AG04450 (cell line): ENCODE measurements at regions not wholly inside any gene's neighbourhood (a gene's known extent, or its start where the extent isn't known, plus 50 kb on each side); places are given as distances from the start of the nearest gene placed in this dataset.

Experiments used
- CTCF ChIA-PET: fragments of 300-600, 350-600 bp; formaldehyde crosslinking; extraction: SDS; loops from one replicate; lab custom pipeline; 2022; ENCODE audit warnings: antibody characterized with exemption, inconsistent platforms; lab: Charles Lee
- POLR2A ChIA-PET: fragments of 350-600 bp; formaldehyde crosslinking; extraction: SDS; loops from one replicate; lab custom pipeline; 2021; ENCODE audit warnings: antibody characterized with exemption, inconsistent platforms; lab: Yijun Ruan, JAX
- DNase-seq: peaks from one replicate; pipeline ENCODE4 v3.0.0-alpha.2; 2011; ENCODE audit warnings: low read depth, low spot score
- H3K27ac ChIP-seq: one replicate; pipeline ENCODE4 v1.5.1; 2012; ENCODE audit warnings: low read depth, low read length, control low read depth
- H3K27me3 ChIP-seq: one replicate; pipeline ENCODE4 v1.6.0; 2012; ENCODE audit warnings: low read length; ENCODE audit not compliant: control insufficient read depth, insufficient read depth
- H3K4me3 ChIP-seq: 2 replicates; pipeline ENCODE4 v1.5.1; 2011; ENCODE audit warnings: mild to moderate bottlenecking, low read depth, low read length, control low read depth
- H3K9me3 ChIP-seq: 2 replicates; pipeline ENCODE4 v1.5.1; 2012; ENCODE audit warnings: low read length; ENCODE audit not compliant: control insufficient read depth, insufficient read depth
- TF ChIP-seq, protein P1 (sequence below): IDR thresholded peaks from 2 replicates; pipeline ENCODE4 v1.5.1; 2011; ENCODE audit warnings: low read depth, low read length, control low read depth, inconsistent platforms

DNA sequence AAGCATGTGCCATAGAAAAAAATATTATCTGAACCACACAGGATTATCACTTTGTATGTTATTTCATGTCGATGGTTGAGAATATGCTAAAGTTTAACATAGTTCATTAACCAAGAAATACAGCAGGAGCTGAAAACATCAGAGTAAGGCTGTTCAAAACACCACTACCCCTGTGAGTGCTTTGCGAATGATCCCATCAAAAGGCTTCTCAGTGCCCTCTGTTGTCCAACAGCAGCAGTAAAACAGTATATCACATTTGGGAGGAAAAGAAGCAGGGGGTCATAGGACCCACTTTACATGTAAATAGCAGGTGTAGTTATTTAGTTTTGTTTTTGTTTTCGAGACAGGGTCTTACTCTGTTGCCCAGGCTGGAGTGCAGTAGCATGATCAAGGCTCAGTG, 289.4 kb upstream of the FMN2 start:
- H3K27ac ChIP-seq, result no peak overlapping the region
- CTCF ChIA-PET, result no interaction called here

DNA sequence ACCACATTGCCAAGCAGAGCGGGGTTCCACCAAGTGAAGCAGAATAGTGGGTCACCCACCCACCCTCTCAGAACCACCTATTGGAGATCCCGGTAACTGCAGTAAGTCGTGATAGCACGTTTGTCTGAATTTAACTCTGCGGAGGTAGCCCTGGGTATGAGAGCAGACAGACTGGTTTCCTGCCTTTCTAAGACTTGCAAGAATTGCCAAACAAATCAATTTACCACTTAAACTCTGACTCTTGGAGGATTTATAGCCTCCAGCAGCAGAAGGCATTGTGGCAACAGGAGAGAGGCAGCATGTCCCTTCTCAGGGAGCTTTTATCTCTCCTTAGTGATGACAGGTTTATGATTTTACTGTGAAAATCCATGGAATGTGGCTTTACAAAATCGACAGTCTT, 287.9 kb upstream of the FMN2 start:
- H3K4me3 ChIP-seq, result no peak overlapping the region
- no peaks in the 10 kb centered on the region for H3K27me3 ChIP-seq
- ChIA-PET POLR2A (no interaction called here), CTCF (no interaction called here)
- no peak for DNase-seq
- H3K27ac ChIP-seq, result no peak overlapping the region
- TF ChIP-seq, protein P1, sequence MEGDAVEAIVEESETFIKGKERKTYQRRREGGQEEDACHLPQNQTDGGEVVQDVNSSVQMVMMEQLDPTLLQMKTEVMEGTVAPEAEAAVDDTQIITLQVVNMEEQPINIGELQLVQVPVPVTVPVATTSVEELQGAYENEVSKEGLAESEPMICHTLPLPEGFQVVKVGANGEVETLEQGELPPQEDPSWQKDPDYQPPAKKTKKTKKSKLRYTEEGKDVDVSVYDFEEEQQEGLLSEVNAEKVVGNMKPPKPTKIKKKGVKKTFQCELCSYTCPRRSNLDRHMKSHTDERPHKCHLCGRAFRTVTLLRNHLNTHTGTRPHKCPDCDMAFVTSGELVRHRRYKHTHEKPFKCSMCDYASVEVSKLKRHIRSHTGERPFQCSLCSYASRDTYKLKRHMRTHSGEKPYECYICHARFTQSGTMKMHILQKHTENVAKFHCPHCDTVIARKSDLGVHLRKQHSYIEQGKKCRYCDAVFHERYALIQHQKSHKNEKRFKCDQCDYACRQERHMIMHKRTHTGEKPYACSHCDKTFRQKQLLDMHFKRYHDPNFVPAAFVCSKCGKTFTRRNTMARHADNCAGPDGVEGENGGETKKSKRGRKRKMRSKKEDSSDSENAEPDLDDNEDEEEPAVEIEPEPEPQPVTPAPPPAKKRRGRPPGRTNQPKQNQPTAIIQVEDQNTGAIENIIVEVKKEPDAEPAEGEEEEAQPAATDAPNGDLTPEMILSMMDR, result no peak
- no peaks in the 10 kb centered on the region for H3K9me3 ChIP-seq

More for the DNA sequence above, 289.4 kb upstream of the FMN2 start:
- Histone ChIP-seq H3K4me3 (no peak overlapping the region), H3K27me3 (no peaks in the 10 kb centered on the region), H3K9me3 (no peaks in the 10 kb centered on the region)
- DNase-seq, result no peak
- TF ChIP-seq, protein P1, result no peak
- POLR2A ChIA-PET, result no interaction called here

- ChIA-PET CTCF (no interaction called here), POLR2A (no interaction called here)
- Histone ChIP-seq H3K27ac (no peak overlapping the region), H3K9me3 (no peaks in the 10 kb centered on the region), H3K27me3 (no peaks in the 10 kb centered on the region), H3K4me3 (no peak overlapping the region)
- TF ChIP-seq, protein P1, result no peak
- DNase-seq, result no peak
These were observed 287.4 kb upstream of the FMN2 start for GRCh38 chr1:239804266-239804665.

- POLR2A ChIA-PET, result no interaction called here
These were observed 286.6 kb upstream of the FMN2 start for GRCh38 chr1:239805042-239805441.

GRCh38 chr1:239805851-239806772, 285.6 kb upstream of the FMN2 start:
- Histone ChIP-seq H3K27me3 (no peaks in the 10 kb centered on the region), H3K9me3 (no peaks in the 10 kb centered on the region; the same call in 1 of the 2 replicates), H3K27ac (no peak overlapping the region), H3K4me3 (no peak overlapping the region)
- ChIA-PET CTCF (no interaction called here), POLR2A (no interaction called here)
- TF ChIP-seq, protein P1, result no peak
- DNase-seq, result no peak

More at GRCh38 chr1:239805042-239805441, 286.6 kb upstream of the FMN2 start:
- Histone ChIP-seq H3K4me3 (no peak overlapping the region), H3K9me3 (no peaks in the 10 kb centered on the region; the same call in 1 of the 2 replicates), H3K27me3 (no peaks in the 10 kb centered on the region), H3K27ac (no peak overlapping the region)
- TF ChIP-seq, protein P1, result no peak
- CTCF ChIA-PET, result no interaction called here
- no peak for DNase-seq
